KMS-11 (cell line): ENCODE measurements at regions not wholly inside any gene's neighbourhood (a gene's known extent, or its start where the extent isn't known, plus 50 kb on each side); places are given as distances from the start of the nearest gene placed in this dataset.

ENCODE experiments used
- H2AFZ ChIP-seq: fragments of 200-600 bp; sonication (generic); 2 replicates; pipeline ENCODE4 v1.6.1; 2016; ENCODE audit warnings: antibody characterized with exemption, mixed run types, low read depth
- H3K27ac ChIP-seq: fragments of 200-600 bp; sonication (generic); 2 replicates; pipeline ENCODE4 v1.6.1; 2016; ENCODE audit warnings: mild to moderate bottlenecking, mixed run types
- H3K27me3 ChIP-seq: fragments of 200-600 bp; sonication (generic); 2 replicates; pipeline ENCODE4 v1.6.1; 2017; ENCODE audit warnings: mild to moderate bottlenecking, low read depth, mixed run types, moderate library complexity; ENCODE audit not compliant: insufficient read depth
- H3K36me3 ChIP-seq: fragments of 200-600 bp; sonication (generic); 2 replicates; pipeline ENCODE4 v1.6.1; 2017; ENCODE audit warnings: mild to moderate bottlenecking, mixed run types; ENCODE audit not compliant: insufficient read depth
- H3K4me1 ChIP-seq: fragments of 200-600 bp; sonication (generic); 2 replicates; pipeline ENCODE4 v1.6.1; 2016; ENCODE audit warnings: mild to moderate bottlenecking, low read depth, mixed run types; ENCODE audit not compliant: poor library complexity, severe bottlenecking
- H3K4me2 ChIP-seq: fragments of 200-600 bp; sonication (generic); 2 replicates; pipeline ENCODE4 v1.7.0; 2016; ENCODE audit warnings: mild to moderate bottlenecking, mixed run types
- H3K4me3 ChIP-seq: fragments of 200-600 bp; sonication (generic); IDR thresholded peaks from 2 replicates; pipeline ENCODE4 v1.6.1; 2017; ENCODE audit warnings: low read depth, low read length, mixed read lengths; ENCODE audit not compliant: insufficient read depth
- H3K79me2 ChIP-seq: fragments of 200-600 bp; sonication (generic); 2 replicates; pipeline ENCODE4 v1.6.1; 2016; ENCODE audit warnings: low read depth, mixed run types; ENCODE audit not compliant: insufficient read depth
- H3K9ac ChIP-seq: fragments of 200-600 bp; sonication (generic); 2 replicates; pipeline ENCODE4 v1.6.1; 2016; ENCODE audit warnings: mild to moderate bottlenecking, mixed run types
- H4K20me1 ChIP-seq: fragments of 200-600 bp; sonication (generic); 2 replicates; pipeline ENCODE4 v1.6.1; 2016; ENCODE audit warnings: mild to moderate bottlenecking, mixed run types; ENCODE audit not compliant: insufficient read depth
- TF ChIP-seq, protein P1 (sequence below): fragments of 200-600 bp; sonication (generic); conservative IDR thresholded peaks from 2 replicates; pipeline ENCODE4 v1.6.1; 2017; ENCODE audit warnings: low read depth, mild to moderate bottlenecking, antibody characterized with exemption, low read length, moderate library complexity, mixed read lengths

- Histone ChIP-seq H3K4me2 (no peak overlapping the region), H3K27ac (no peak overlapping the region), H3K9ac (no peak overlapping the region), H3K27me3 (no peaks in the 10 kb centered on the region), H3K79me2 (no peaks in the 10 kb centered on the region), H2AFZ (no peak overlapping the region), H3K4me3 (no peak overlapping the region), H4K20me1 (no peaks in the 10 kb centered on the region), H3K4me1 (no peaks in the 10 kb centered on the region), H3K36me3 (no peaks in the 10 kb centered on the region)
- TF ChIP-seq, protein P1, sequence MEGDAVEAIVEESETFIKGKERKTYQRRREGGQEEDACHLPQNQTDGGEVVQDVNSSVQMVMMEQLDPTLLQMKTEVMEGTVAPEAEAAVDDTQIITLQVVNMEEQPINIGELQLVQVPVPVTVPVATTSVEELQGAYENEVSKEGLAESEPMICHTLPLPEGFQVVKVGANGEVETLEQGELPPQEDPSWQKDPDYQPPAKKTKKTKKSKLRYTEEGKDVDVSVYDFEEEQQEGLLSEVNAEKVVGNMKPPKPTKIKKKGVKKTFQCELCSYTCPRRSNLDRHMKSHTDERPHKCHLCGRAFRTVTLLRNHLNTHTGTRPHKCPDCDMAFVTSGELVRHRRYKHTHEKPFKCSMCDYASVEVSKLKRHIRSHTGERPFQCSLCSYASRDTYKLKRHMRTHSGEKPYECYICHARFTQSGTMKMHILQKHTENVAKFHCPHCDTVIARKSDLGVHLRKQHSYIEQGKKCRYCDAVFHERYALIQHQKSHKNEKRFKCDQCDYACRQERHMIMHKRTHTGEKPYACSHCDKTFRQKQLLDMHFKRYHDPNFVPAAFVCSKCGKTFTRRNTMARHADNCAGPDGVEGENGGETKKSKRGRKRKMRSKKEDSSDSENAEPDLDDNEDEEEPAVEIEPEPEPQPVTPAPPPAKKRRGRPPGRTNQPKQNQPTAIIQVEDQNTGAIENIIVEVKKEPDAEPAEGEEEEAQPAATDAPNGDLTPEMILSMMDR: no peak
These were observed 499.9 kb downstream of the TFAP2A start for GRCh38 chr6:9914951-9915350.

DNA sequence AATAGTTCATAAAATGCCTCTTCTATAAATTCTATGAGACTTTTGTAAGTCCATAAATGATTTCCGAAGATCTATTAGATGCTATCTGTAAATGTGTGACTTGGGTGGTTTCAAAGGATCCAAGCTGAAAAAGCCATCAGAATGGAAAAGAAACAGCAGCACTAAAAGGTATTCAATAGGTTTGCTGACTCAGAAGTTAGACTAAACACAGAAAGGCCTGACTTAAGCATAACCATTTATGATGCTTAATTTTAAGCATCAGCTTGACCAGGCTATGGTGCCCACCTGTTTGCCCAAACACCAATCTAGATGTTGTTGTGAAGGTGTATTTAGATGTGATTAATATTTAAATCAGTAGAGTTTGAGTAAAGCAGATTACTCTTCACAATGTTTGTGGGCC lies 513.5 kb downstream of the TFAP2A start:
- Histone ChIP-seq H3K4me2 (no peak overlapping the region), H3K4me3 (no peak overlapping the region), H3K27me3 (no peaks in the 10 kb centered on the region), H3K36me3 (no peaks in the 10 kb centered on the region), H2AFZ (no peak overlapping the region), H3K9ac (no peak overlapping the region), H3K4me1 (no peaks in the 10 kb centered on the region), H3K27ac (no peak overlapping the region), H4K20me1 (no peaks in the 10 kb centered on the region), H3K79me2 (no peaks in the 10 kb centered on the region)
- TF ChIP-seq, protein P1: no peak

GRCh38 chr6:9896806-9897205 lies 518.1 kb downstream of the TFAP2A start:
- Histone ChIP-seq H3K4me3 (no peak overlapping the region), H3K27ac (no peak overlapping the region), H3K4me2 (no peak overlapping the region), H3K9ac (no peak overlapping the region), H3K36me3 (no peaks in the 10 kb centered on the region), H3K79me2 (no peaks in the 10 kb centered on the region), H3K27me3 (no peaks in the 10 kb centered on the region), H4K20me1 (no peaks in the 10 kb centered on the region), H3K4me1 (no peaks in the 10 kb centered on the region), H2AFZ (no peak overlapping the region)
- TF ChIP-seq, protein P1: no peak

DNA sequence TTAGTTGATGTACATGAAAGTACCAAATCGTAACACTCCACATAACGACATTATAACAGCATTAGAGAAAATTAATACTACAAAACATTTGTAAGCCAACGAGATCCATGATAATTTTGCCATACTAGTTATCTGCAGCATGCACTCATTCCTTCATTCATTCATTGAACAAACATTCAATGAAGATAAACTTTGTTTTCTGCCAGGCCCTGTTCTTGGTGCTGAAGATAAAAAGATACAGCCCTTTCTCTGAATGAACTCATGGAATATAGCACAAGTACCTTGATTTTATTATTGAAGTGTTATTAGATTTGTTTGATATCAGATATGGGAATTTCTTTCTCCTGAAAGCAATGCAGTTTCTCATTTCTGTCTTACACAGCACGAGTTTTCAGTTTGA lies 524.0 kb downstream of the TFAP2A start:
- H2AFZ ChIP-seq: no peak overlapping the region
- H3K4me1 ChIP-seq: no peaks in the 10 kb centered on the region
- H3K9ac ChIP-seq: no peak overlapping the region
- no peak overlapping the region for H3K4me2 ChIP-seq
- no peaks in the 10 kb centered on the region for H3K79me2 ChIP-seq
- TF ChIP-seq, protein P1: no peak
- H3K27me3 ChIP-seq: no peaks in the 10 kb centered on the region
- no peaks in the 10 kb centered on the region for H4K20me1 ChIP-seq
- no peak overlapping the region for H3K27ac ChIP-seq
- no peak overlapping the region for H3K4me3 ChIP-seq
- no peaks in the 10 kb centered on the region for H3K36me3 ChIP-seq
